Mesendoderm (in vitro differentiated cells): ENCODE measurements at regions not wholly inside any gene's neighbourhood (a gene's known extent, or its start where the extent isn't known, plus 50 kb on each side); places are given as distances from the start of the nearest gene placed in this dataset.

ENCODE experiments used
- DNase-seq: peaks from one replicate; pipeline ENCODE4 v3.0.0; 2013
- H2AK5ac ChIP-seq: 2 replicates; pipeline ENCODE4 v1.6.1; 2013; ENCODE audit warnings: low read length, inconsistent platforms
- H2BK120ac ChIP-seq: 2 replicates; pipeline ENCODE4 v1.6.1; 2013; ENCODE audit warnings: low read depth, mild to moderate bottlenecking, low read length, moderate library complexity, mixed read lengths
- H2BK15ac ChIP-seq: replicated peaks from 2 replicates; pipeline ENCODE4 v1.6.1; 2013; ENCODE audit warnings: low read depth, mild to moderate bottlenecking, moderate library complexity
- H2BK5ac ChIP-seq: 2 replicates; pipeline ENCODE4 v1.6.1; 2013; ENCODE audit warnings: low read length, inconsistent platforms
- H3K18ac ChIP-seq: 2 replicates; pipeline ENCODE4 v1.6.1; 2013; ENCODE audit warnings: mild to moderate bottlenecking, low read length, mixed read lengths
- H3K23ac ChIP-seq: one replicate; pipeline ENCODE4 v1.6.1; 2013; ENCODE audit warnings: low read length
- H3K27ac ChIP-seq: 2 replicates; pipeline ENCODE4 v1.5.1; 2013; ENCODE audit warnings: low read depth, mild to moderate bottlenecking, inconsistent platforms, low read length, moderate library complexity
- H3K27me3 ChIP-seq: 2 replicates; pipeline ENCODE4 v1.6.1; 2013; ENCODE audit warnings: low read length, control low read depth, mild to moderate bottlenecking, inconsistent platforms; ENCODE audit not compliant: insufficient read depth, poor library complexity
- H3K36me3 ChIP-seq: 2 replicates; pipeline ENCODE4 v1.6.1; 2013; ENCODE audit warnings: low read length, inconsistent platforms; ENCODE audit not compliant: control insufficient read depth, insufficient read depth
- H3K4ac ChIP-seq: one replicate; pipeline ENCODE4 v1.6.1; 2013; ENCODE audit warnings: low read depth, mild to moderate bottlenecking, low read length, moderate library complexity
- H3K4me1 ChIP-seq: 2 replicates; pipeline ENCODE4 v1.6.1; 2013; ENCODE audit warnings: low read depth, low read length, inconsistent platforms; ENCODE audit not compliant: control insufficient read depth
- H3K4me2 ChIP-seq: 2 replicates; pipeline ENCODE4 v1.6.1; 2013; ENCODE audit warnings: low read length
- H3K4me3 ChIP-seq: 2 replicates; pipeline ENCODE4 v1.5.1; 2013; ENCODE audit warnings: mild to moderate bottlenecking, low read length
- H3K56ac ChIP-seq: one replicate; pipeline ENCODE4 v1.6.1; 2013; ENCODE audit warnings: low read length
- H3K79me1 ChIP-seq: 2 replicates; pipeline ENCODE4 v1.6.1; 2013; ENCODE audit warnings: low read length, inconsistent platforms
- H3K79me2 ChIP-seq: 2 replicates; pipeline ENCODE4 v1.6.1; 2013; ENCODE audit warnings: mild to moderate bottlenecking, low read length; ENCODE audit not compliant: control insufficient read depth, insufficient read depth
- H3K9ac ChIP-seq: 2 replicates; pipeline ENCODE4 v1.6.1; 2013; ENCODE audit warnings: low read length, inconsistent platforms
- H4K5ac ChIP-seq: one replicate; pipeline ENCODE4 v1.6.1; 2013; ENCODE audit warnings: low read length
- H4K8ac ChIP-seq: one replicate; pipeline ENCODE4 v1.6.1; 2013; ENCODE audit warnings: low read depth, mild to moderate bottlenecking, control low read depth, low read length, moderate library complexity
- WGBS: extraction: QIAGEN DNeasy Blood & Tissue Kit; methylation state at CpG from one replicate; pipeline ENCODE4 v1.1.7; 2013; ENCODE audit warnings: low lambda C conversion rate, missing lambda C conversion rate; ENCODE audit not compliant: insufficient coverage; ENCODE audit errors: extremely low coverage; 5-methylcytosine and 5-hydroxymethylcytosine counted together

GRCh38 chr16:51683882-51684281 is 532.8 kb upstream of the SALL1 start:
- no peaks in the 10 kb centered on the region for H3K79me1 ChIP-seq
- H3K4me2 ChIP-seq: no peak overlapping the region
- H3K27me3 ChIP-seq: no peaks in the 10 kb centered on the region
- no peak overlapping the region for H3K18ac ChIP-seq
- no peak overlapping the region for H4K8ac ChIP-seq
- no peak overlapping the region for H4K5ac ChIP-seq
- no peak for DNase-seq
- no peak overlapping the region for H3K4me3 ChIP-seq
- no peak overlapping the region for H3K27ac ChIP-seq
- no peaks in the 10 kb centered on the region for H3K79me2 ChIP-seq
- H3K23ac ChIP-seq: no peak overlapping the region
- H3K4me1 ChIP-seq: peaks cover 3% of the 10 kb centered on the region
- no peak overlapping the region for H3K56ac ChIP-seq
- no peak overlapping the region for H2BK5ac ChIP-seq
- no peak overlapping the region for H3K4ac ChIP-seq
- H3K36me3 ChIP-seq: no peaks in the 10 kb centered on the region
- H2BK15ac ChIP-seq: no peak overlapping the region
- H2AK5ac ChIP-seq: no peak overlapping the region
- H2BK120ac ChIP-seq: no peak overlapping the region
- H3K9ac ChIP-seq: no peak overlapping the region
- no CpG with 5 or more reads among the region's 1 CpG for WGBS

- H3K9ac ChIP-seq: no peak overlapping the region
- no peak overlapping the region for H3K4ac ChIP-seq
- no peak overlapping the region for H2BK5ac ChIP-seq
- no peak overlapping the region for H3K27ac ChIP-seq
- H2BK15ac ChIP-seq: no peak overlapping the region
- H3K27me3 ChIP-seq: no peaks in the 10 kb centered on the region
- DNase-seq: no peak
- WGBS: no CpG with 5 or more reads among the region's 3 CpGs
- no peak overlapping the region for H2BK120ac ChIP-seq
- H3K23ac ChIP-seq: no peak overlapping the region
- H3K4me2 ChIP-seq: no peak overlapping the region
- H3K4me1 ChIP-seq: peaks cover 3% of the 10 kb centered on the region
- no peaks in the 10 kb centered on the region for H3K79me1 ChIP-seq
- no peak overlapping the region for H3K18ac ChIP-seq
- no peaks in the 10 kb centered on the region for H3K36me3 ChIP-seq
- H3K56ac ChIP-seq: no peak overlapping the region
- H2AK5ac ChIP-seq: no peak overlapping the region
- H4K8ac ChIP-seq: no peak overlapping the region
- H4K5ac ChIP-seq: no peak overlapping the region
- H3K79me2 ChIP-seq: no peaks in the 10 kb centered on the region
- H3K4me3 ChIP-seq: no peak overlapping the region
Observed at GRCh38 chr16:51682905-51683304, 531.8 kb upstream of the SALL1 start.

GRCh38 chr16:51674615-51675014 is 523.5 kb upstream of the SALL1 start:
- Histone ChIP-seq H2BK5ac (no peak overlapping the region), H4K5ac (no peak overlapping the region), H3K18ac (no peak overlapping the region), H2BK120ac (no peak overlapping the region), H4K8ac (no peak overlapping the region), H2AK5ac (no peak overlapping the region), H2BK15ac (no peak overlapping the region), H3K23ac (no peak overlapping the region), H3K4ac (no peak overlapping the region), H3K4me3 (no peak overlapping the region), H3K4me1 (peaks cover 2% of the 10 kb centered on the region), H3K27ac (no peak overlapping the region), H3K79me2 (no peaks in the 10 kb centered on the region), H3K9ac (no peak overlapping the region), H3K79me1 (no peaks in the 10 kb centered on the region), H3K36me3 (no peaks in the 10 kb centered on the region), H3K56ac (no peak overlapping the region), H3K27me3 (no peaks in the 10 kb centered on the region), H3K4me2 (no peak overlapping the region)
- DNase-seq: no peak
- WGBS: no CpG with 5 or more reads among the region's 4 CpGs

GRCh38 chr16:51670527-51670926 is 519.5 kb upstream of the SALL1 start:
- H3K79me2 ChIP-seq: no peaks in the 10 kb centered on the region
- H3K4me2 ChIP-seq: no peak overlapping the region
- H3K36me3 ChIP-seq: no peaks in the 10 kb centered on the region
- no CpG with 5 or more reads among the region's 3 CpGs for WGBS
- no peaks in the 10 kb centered on the region for H3K27me3 ChIP-seq
- no peak overlapping the region for H3K9ac ChIP-seq
- peak; percentile 90 for DNase-seq
- H3K23ac ChIP-seq: no peak overlapping the region
- H3K4me1 ChIP-seq: peaks cover 2% of the 10 kb centered on the region
- no peak overlapping the region for H2AK5ac ChIP-seq
- H3K4me3 ChIP-seq: no peak overlapping the region
- no peak overlapping the region for H4K5ac ChIP-seq
- H3K18ac ChIP-seq: no peak overlapping the region
- H3K4ac ChIP-seq: no peak overlapping the region
- H3K56ac ChIP-seq: no peak overlapping the region
- H2BK5ac ChIP-seq: no peak overlapping the region
- no peak overlapping the region for H2BK15ac ChIP-seq
- H3K27ac ChIP-seq: no peak overlapping the region
- no peaks in the 10 kb centered on the region for H3K79me1 ChIP-seq
- no peak overlapping the region for H2BK120ac ChIP-seq
- H4K8ac ChIP-seq: no peak overlapping the region

- Histone ChIP-seq H4K8ac (no peak overlapping the region), H3K27me3 (no peaks in the 10 kb centered on the region), H2BK15ac (no peak overlapping the region), H3K27ac (no peak overlapping the region), H3K23ac (no peak overlapping the region), H4K5ac (no peak overlapping the region), H3K4me1 (peaks cover 2% of the 10 kb centered on the region), H2AK5ac (no peak overlapping the region), H3K56ac (no peak overlapping the region), H3K18ac (peak overlapping the region; percentile 56), H3K9ac (no peak overlapping the region), H3K4me3 (no peak overlapping the region), H3K79me1 (no peaks in the 10 kb centered on the region), H3K36me3 (no peaks in the 10 kb centered on the region), H2BK5ac (no peak overlapping the region), H3K4me2 (no peak overlapping the region), H2BK120ac (no peak overlapping the region), H3K4ac (no peak overlapping the region), H3K79me2 (no peaks in the 10 kb centered on the region)
- WGBS: no CpG with 5 or more reads among the region's 6 CpGs
- DNase-seq: no peak
Observed at GRCh38 chr16:51666821-51667220, 515.8 kb upstream of the SALL1 start.

- Histone ChIP-seq H2BK5ac (no peak overlapping the region), H3K79me1 (no peaks in the 10 kb centered on the region), H3K27ac (no peak overlapping the region), H4K8ac (no peak overlapping the region), H3K79me2 (no peaks in the 10 kb centered on the region), H2BK120ac (no peak overlapping the region), H3K23ac (no peak overlapping the region), H3K4ac (no peak overlapping the region), H3K36me3 (no peaks in the 10 kb centered on the region), H3K4me2 (no peak overlapping the region), H3K4me1 (peaks cover 2% of the 10 kb centered on the region), H2BK15ac (no peak overlapping the region), H3K9ac (no peak overlapping the region), H2AK5ac (no peak overlapping the region), H3K4me3 (no peak overlapping the region), H3K18ac (no peak overlapping the region), H3K56ac (peak overlapping the region; percentile 17), H4K5ac (no peak overlapping the region), H3K27me3 (no peaks in the 10 kb centered on the region)
- no CpG with 5 or more reads among the region's 6 CpGs for WGBS
- DNase-seq: no peak
Observed at GRCh38 chr16:51666074-51666473, 515.0 kb upstream of the SALL1 start.
